ENCODE measurements at regions not wholly inside any gene's neighbourhood (a gene's known extent, or its start where the extent isn't known, plus 50 kb on each side); places are given as distances from the start of the nearest gene placed in this dataset. TPM values are rescaled to one million over a fixed set of nuclear protein-coding genes. Genes with fewer than 3 reads are reported as not detected.
"Not testable (repeated sequence)": the region's sequence is repeated elsewhere in the genome, so short reads cannot be mapped to it uniquely, and the experiment has no call there.

GRCh38 chr11:3444420-3444744 lies 65.4 kb upstream of the ZNF195 start:
- H3K36me3 ChIP-seq (ENCODE audit: control insufficient read depth in 3 of 3, insufficient read depth in 3 of 3, low read length in 3 of 3); H3K27ac ChIP-seq (ENCODE audit: low read depth, low read length); H3K27me3 ChIP-seq (ENCODE audit: control insufficient read depth in 3 of 3, insufficient read depth in 3 of 3, low read length in 3 of 3); H3K4me3 ChIP-seq (ENCODE audit: low read length in 3 of 3); H3K9me3 ChIP-seq (ENCODE audit: control insufficient read depth in 3 of 3, low read length in 3 of 3); H3K4me1 ChIP-seq (ENCODE audit: control insufficient read depth in 3 of 3, insufficient read depth in 3 of 3, low read length in 3 of 3); H3K9ac ChIP-seq (ENCODE audit: low read depth in 1 of 3, low read length in 3 of 3): not testable (repeated sequence)

- not testable (repeated sequence) for H3K9ac ChIP-seq (ENCODE audit: low read depth in 1 of 3, low read length in 3 of 3); H3K27ac ChIP-seq (ENCODE audit: low read depth, low read length); H3K4me1 ChIP-seq (ENCODE audit: control insufficient read depth in 3 of 3, insufficient read depth in 3 of 3, low read length in 3 of 3); H3K27me3 ChIP-seq (ENCODE audit: control insufficient read depth in 3 of 3, insufficient read depth in 3 of 3, low read length in 3 of 3); H3K4me3 ChIP-seq (ENCODE audit: low read length in 3 of 3); H3K36me3 ChIP-seq (ENCODE audit: control insufficient read depth in 3 of 3, insufficient read depth in 3 of 3, low read length in 3 of 3); H3K9me3 ChIP-seq (ENCODE audit: control insufficient read depth in 3 of 3, low read length in 3 of 3)
These were observed 64.9 kb upstream of the ZNF195 start for GRCh38 chr11:3443700-3444419.

- not testable (repeated sequence) for H3K27me3 ChIP-seq (ENCODE audit: control insufficient read depth in 3 of 3, insufficient read depth in 3 of 3, low read length in 3 of 3); H3K9ac ChIP-seq (ENCODE audit: low read depth in 1 of 3, low read length in 3 of 3); H3K4me3 ChIP-seq (ENCODE audit: low read length in 3 of 3); H3K27ac ChIP-seq (ENCODE audit: low read depth, low read length); H3K4me1 ChIP-seq (ENCODE audit: control insufficient read depth in 3 of 3, insufficient read depth in 3 of 3, low read length in 3 of 3); H3K9me3 ChIP-seq (ENCODE audit: control insufficient read depth in 3 of 3, low read length in 3 of 3); H3K36me3 ChIP-seq (ENCODE audit: control insufficient read depth in 3 of 3, insufficient read depth in 3 of 3, low read length in 3 of 3)
These were observed 58.5 kb upstream of the ZNF195 start for GRCh38 chr11:3437441-3437840.

DNA sequence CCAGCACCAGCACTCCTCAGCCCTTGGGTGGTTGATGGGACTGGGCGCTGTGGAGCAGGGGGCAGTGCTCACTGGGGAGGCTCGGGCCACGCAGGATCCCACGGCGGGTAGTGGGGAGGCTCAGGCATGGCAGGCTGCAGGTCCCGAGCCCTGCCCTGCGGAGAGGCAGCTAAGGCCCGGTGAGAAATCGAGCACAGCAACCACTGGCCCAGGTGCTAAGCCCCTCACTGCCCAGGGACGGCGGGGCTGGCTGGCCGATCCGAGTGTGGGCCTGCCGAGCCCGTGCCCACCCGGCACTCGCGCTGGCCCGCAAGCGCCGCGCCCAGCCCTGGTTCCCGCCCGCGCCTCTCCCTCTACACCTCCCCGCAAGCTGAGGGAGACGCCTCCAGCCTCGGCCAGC lies 56.0 kb upstream of the ZNF195 start:
- no peaks in the 10 kb centered on the region for H3K9me3 ChIP-seq (ENCODE audit: control insufficient read depth in 3 of 3, low read length in 3 of 3)
- no peaks in the 10 kb centered on the region for H3K36me3 ChIP-seq (ENCODE audit: control insufficient read depth in 3 of 3, insufficient read depth in 3 of 3, low read length in 3 of 3)
- no peaks in the 10 kb centered on the region for H3K4me1 ChIP-seq (ENCODE audit: control insufficient read depth in 3 of 3, insufficient read depth in 3 of 3, low read length in 3 of 3)
- H3K9ac ChIP-seq (ENCODE audit: low read depth in 1 of 3, low read length in 3 of 3), result no peak overlapping the region
- H3K27ac ChIP-seq (ENCODE audit: low read depth, low read length), result no peak overlapping the region
- H3K27me3 ChIP-seq (ENCODE audit: control insufficient read depth in 3 of 3, insufficient read depth in 3 of 3, low read length in 3 of 3), result peaks cover 0 to 3% (median 0%) of the 10 kb centered on the region in 3 donors
- H3K4me3 ChIP-seq (ENCODE audit: low read length in 3 of 3), result no peak overlapping the region

- not testable (repeated sequence) for H3K36me3 ChIP-seq (ENCODE audit: control insufficient read depth in 3 of 3, insufficient read depth in 3 of 3, low read length in 3 of 3); H3K9me3 ChIP-seq (ENCODE audit: control insufficient read depth in 3 of 3, low read length in 3 of 3); H3K27ac ChIP-seq (ENCODE audit: low read depth, low read length); H3K4me1 ChIP-seq (ENCODE audit: control insufficient read depth in 3 of 3, insufficient read depth in 3 of 3, low read length in 3 of 3); H3K27me3 ChIP-seq (ENCODE audit: control insufficient read depth in 3 of 3, insufficient read depth in 3 of 3, low read length in 3 of 3); H3K4me3 ChIP-seq (ENCODE audit: low read length in 3 of 3); H3K9ac ChIP-seq (ENCODE audit: low read depth in 1 of 3, low read length in 3 of 3)
These were observed 50.2 kb upstream of the ZNF195 start for GRCh38 chr11:3429191-3429590.

Small RNA genes in the stretch of these regions (small RNA-seq; reads per million reads assigned to genes)
- gene SNRPCP5, result not detected
